ENCODE measurements at regions not wholly inside any gene's neighbourhood (a gene's known extent, or its start where the extent isn't known, plus 50 kb on each side); places are given as distances from the start of the nearest gene placed in this dataset.

DNA sequence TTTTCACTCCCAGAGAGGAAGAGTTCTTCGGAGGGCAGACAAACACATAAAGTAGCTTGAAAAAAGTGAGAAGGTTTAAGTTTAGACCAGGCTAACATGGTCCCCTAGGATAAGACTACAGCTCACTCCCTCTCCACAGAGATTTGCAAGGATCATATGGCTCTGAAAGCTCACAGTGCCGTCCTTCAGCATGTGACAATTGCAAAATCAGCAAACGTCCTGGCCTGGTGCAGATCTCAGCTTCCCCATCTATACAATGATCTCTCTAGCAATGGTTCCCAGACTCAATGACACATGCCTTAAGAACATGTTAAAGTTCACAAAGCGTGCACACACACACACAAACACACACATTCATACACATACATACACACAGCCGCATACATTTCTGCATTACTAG is 327.6 kb downstream of the ACTL7B start:
- Histone ChIP-seq H3K4me3 (no peak overlapping the region), H3K27ac (no peak overlapping the region)
- TF ChIP-seq, protein P1, sequence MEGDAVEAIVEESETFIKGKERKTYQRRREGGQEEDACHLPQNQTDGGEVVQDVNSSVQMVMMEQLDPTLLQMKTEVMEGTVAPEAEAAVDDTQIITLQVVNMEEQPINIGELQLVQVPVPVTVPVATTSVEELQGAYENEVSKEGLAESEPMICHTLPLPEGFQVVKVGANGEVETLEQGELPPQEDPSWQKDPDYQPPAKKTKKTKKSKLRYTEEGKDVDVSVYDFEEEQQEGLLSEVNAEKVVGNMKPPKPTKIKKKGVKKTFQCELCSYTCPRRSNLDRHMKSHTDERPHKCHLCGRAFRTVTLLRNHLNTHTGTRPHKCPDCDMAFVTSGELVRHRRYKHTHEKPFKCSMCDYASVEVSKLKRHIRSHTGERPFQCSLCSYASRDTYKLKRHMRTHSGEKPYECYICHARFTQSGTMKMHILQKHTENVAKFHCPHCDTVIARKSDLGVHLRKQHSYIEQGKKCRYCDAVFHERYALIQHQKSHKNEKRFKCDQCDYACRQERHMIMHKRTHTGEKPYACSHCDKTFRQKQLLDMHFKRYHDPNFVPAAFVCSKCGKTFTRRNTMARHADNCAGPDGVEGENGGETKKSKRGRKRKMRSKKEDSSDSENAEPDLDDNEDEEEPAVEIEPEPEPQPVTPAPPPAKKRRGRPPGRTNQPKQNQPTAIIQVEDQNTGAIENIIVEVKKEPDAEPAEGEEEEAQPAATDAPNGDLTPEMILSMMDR (IDR thresholded peaks at IDR 0.05) = no peak
- DNase-seq (ENCODE audit: low spot score) = no peak

DNA sequence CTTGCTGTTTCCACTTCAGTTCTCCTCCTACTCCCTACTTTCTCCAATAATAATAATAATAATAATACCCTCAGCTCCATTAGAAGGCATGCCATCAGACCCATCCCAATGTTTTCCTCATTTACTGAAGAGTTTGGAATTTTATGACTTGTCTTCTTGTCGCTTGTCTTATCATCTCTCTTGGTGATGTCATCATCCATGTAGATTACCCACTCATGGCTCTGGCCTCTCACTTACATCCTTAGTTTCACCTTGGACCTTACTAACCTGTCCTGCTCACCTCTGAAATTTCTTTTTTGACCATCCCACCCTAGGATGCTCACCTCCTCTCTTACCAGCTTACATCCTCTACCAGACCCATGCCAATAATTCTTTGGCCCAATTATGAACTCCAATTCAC is 329.3 kb downstream of the ACTL7B start:
- TF ChIP-seq, protein P1 (IDR thresholded peaks at IDR 0.05) = no peak
- Histone ChIP-seq H3K4me3 (no peak overlapping the region), H3K27ac (no peak overlapping the region)
- no peak for DNase-seq (ENCODE audit: low spot score)

DNA sequence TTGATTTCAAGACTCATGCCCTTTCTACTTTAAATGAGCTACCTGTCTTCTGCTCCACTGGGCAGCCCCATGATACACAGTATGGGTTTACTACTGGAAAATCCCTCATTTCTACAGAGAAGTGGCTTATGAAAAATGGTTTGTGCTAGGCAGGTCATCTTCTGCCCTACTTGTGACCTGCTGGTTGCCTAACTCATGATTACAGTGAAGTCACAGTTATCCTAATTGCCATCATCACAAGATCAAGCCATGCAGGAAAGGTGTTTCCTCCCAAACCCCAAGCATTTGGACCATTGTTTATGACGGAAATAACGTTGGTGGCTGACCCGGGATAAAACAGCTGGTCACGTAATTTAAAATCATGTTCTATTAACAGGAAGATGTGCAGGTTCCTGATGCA is 330.6 kb downstream of the ACTL7B start:
- no peak overlapping the region for H3K27ac ChIP-seq
- TF ChIP-seq, protein P1 (IDR thresholded peaks at IDR 0.05) = no peak
- no peak for DNase-seq (ENCODE audit: low spot score)
- H3K4me3 ChIP-seq = no peak overlapping the region

DNA sequence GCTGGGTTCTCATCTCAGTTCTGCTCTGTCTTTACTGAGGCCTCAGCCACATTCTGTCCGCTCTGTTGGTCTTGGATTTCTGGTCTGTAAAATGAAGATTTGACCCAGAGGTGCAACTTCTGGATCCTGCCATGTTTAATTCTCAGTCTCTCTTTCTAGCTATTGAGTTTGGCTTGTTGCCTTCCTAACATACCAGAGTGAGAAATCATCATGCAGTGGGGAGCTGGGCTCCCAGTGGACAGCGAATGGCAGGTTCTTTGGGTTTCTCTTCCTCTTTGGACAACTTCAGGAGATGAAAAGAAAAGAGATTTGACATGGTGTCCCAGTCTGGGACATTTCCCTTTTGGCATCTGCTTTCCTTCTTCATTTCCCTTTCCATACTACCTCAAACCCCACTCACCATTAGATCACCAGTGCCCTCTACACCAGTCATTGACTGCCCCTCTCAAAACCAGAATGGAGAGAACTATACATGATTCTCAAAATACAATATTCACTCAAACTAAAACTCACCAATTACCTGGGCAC is 334.7 kb downstream of the ACTL7B start:
- no peak for DNase-seq (ENCODE audit: low spot score)
- TF ChIP-seq, protein P1 (IDR thresholded peaks at IDR 0.05) = no peak
- H3K4me3 ChIP-seq = no peak overlapping the region
- H3K27ac ChIP-seq = no peak overlapping the region

DNA sequence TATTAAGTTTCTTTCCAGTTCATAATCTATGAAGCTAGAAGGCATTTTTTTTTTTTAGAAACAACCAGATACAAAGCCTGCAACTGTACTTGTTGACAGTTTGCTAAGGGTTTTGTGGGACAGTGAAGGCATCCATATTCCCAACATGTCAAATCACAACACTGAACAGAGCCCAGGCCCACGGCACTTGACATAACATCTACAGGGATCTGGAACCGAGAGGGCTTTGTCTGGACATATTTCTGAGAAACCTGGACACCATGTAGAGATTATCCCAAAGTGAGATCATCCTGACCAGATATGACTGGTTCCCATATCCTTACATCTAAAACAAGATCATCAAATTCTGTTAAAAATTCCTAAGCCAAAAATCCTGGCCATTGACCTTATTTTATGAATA is 336.3 kb downstream of the ACTL7B start:
- DNase-seq (ENCODE audit: low spot score) = no peak
- Histone ChIP-seq H3K4me3 (no peak overlapping the region), H3K27ac (no peak overlapping the region)
- TF ChIP-seq, protein P1 (IDR thresholded peaks at IDR 0.05) = no peak

DNA sequence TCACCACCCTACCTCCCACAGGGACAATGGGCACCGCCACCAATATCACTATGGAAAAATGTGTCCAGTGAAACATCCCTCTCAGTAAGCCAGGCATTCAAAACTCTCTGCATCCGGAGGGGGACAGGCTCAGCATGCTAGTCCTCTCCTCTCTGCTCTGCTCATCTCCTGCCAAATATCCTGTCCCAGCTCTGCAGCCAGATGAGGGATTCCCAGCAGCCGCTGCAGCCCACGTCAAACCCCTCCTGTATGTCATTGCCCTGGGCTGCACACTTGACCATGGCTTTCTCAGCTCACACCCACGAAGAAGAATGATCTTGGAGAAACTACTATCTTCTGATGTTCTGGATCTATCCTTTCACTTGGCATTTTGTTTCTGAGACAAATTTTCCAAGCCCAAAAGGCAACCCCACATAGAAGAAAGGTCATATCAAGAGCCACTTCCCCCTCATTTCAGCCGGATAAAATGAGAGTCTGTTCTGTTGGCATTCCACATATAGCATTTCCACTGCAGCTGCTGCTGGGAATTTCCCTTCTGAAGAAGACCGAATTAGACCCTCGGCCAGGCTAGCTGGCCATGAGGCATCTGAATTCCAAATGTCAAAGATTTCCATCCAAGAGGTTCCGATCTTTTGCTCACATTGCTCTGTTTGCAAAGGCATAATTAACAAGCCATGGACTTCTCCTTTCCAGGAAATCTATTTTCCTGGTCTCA is 338.0 kb downstream of the ACTL7B start:
- Histone ChIP-seq H3K4me3 (no peak overlapping the region), H3K27ac (no peak overlapping the region)
- TF ChIP-seq, protein P1 (IDR thresholded peaks at IDR 0.05) = no peak
- no peak for DNase-seq (ENCODE audit: low spot score)

DNA sequence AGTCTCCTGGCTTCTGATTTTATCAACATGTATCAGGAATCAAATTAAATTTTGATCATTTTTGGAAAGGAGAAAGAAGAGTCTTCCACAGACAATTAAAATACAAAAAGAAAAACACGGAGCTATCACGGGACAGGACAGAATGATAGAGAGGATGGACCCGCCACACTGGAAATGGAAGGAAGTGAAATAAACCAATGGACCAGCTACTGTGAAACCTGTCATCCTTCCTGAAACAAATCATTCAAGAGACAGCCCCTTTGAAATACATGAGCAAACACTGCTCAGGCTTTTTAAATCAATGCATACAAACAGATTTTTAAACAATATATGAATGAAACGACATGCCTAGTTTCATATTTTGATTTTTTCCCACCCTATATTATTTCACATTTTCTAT is 339.4 kb downstream of the ACTL7B start:
- DNase-seq (ENCODE audit: low spot score) = no peak
- TF ChIP-seq, protein P1 (IDR thresholded peaks at IDR 0.05) = no peak
- no peak overlapping the region for H3K4me3 ChIP-seq
- H3K27ac ChIP-seq = no peak overlapping the region
